Mesothelial cell of epicardium (in vitro differentiated cells): ENCODE measurements at regions not wholly inside any gene's neighbourhood (a gene's known extent, or its start where the extent isn't known, plus 50 kb on each side); places are given as distances from the start of the nearest gene placed in this dataset.

Experiments used
- DNase-seq, 2 experiments: peaks; one replicate each; pipeline ENCODE4 v3.0.0; 2021; ENCODE audit warnings: low spot score in 2 of 2; ENCODE audit not compliant: unreplicated experiment in 2 of 2
- H3K27ac Mint-ChIP-seq: 2 replicates; pipeline ENCODE4 v1.8.0; 2021; ENCODE audit warnings: mixed read lengths
- H3K27me3 Mint-ChIP-seq: 2 replicates; pipeline ENCODE4 v1.8.0; 2021; ENCODE audit warnings: low read depth, mixed read lengths
- H3K36me3 Mint-ChIP-seq: 2 replicates; pipeline ENCODE4 v1.8.0; 2021; ENCODE audit warnings: mixed read lengths
- H3K4me1 Mint-ChIP-seq: 2 replicates; pipeline ENCODE4 v1.8.0; 2021; ENCODE audit warnings: mixed read lengths
- H3K4me3 Mint-ChIP-seq: 2 replicates; pipeline ENCODE4 v1.8.0; 2021; ENCODE audit warnings: mild to moderate bottlenecking, moderate library complexity, mixed read lengths
- H3K9me3 Mint-ChIP-seq: 2 replicates; pipeline ENCODE4 v1.8.0; 2021; ENCODE audit warnings: mixed read lengths
- CTCF ChIP-seq: fragments of 200-600 bp; sonication (generic); IDR thresholded peaks from one replicate; pipeline ENCODE4 v1.5.0; 2021; ENCODE audit warnings: antibody characterized with exemption; ENCODE audit not compliant: unreplicated experiment

GRCh38 chr3:28982906-28983305 lies 298.0 kb upstream of the RBMS3 start:
- Mint-ChIP-seq H3K27ac (no peak overlapping the region), H3K4me3 (no peak overlapping the region), H3K4me1 (no peaks in the 10 kb centered on the region), H3K27me3 (no peaks in the 10 kb centered on the region), H3K36me3 (no peaks in the 10 kb centered on the region), H3K9me3 (peaks cover 5% of the 10 kb centered on the region)
- TF ChIP-seq CTCF = no peak
- no peak for DNase-seq

- Mint-ChIP-seq H3K27me3 (no peaks in the 10 kb centered on the region), H3K4me1 (no peaks in the 10 kb centered on the region), H3K36me3 (peaks cover 3% of the 10 kb centered on the region), H3K27ac (no peak overlapping the region), H3K9me3 (peaks cover 17% of the 10 kb centered on the region), H3K4me3 (no peak overlapping the region)
- no peak for DNase-seq
- no peak for TF ChIP-seq CTCF
These were observed 293.9 kb upstream of the RBMS3 start for GRCh38 chr3:28986922-28987321.

- H3K9me3 Mint-ChIP-seq = peaks cover 29% of the 10 kb centered on the region
- H3K27me3 Mint-ChIP-seq = no peaks in the 10 kb centered on the region
- H3K4me3 Mint-ChIP-seq = no peak overlapping the region
- no peak overlapping the region for H3K27ac Mint-ChIP-seq
- H3K4me1 Mint-ChIP-seq = no peaks in the 10 kb centered on the region
- TF ChIP-seq CTCF = no peak
- no peak for DNase-seq
- H3K36me3 Mint-ChIP-seq = peaks cover 3% of the 10 kb centered on the region
These were observed 291.2 kb upstream of the RBMS3 start for GRCh38 chr3:28989646-28990089.

GRCh38 chr3:28994161-28994905 lies 286.5 kb upstream of the RBMS3 start:
- no peak overlapping the region for H3K27ac Mint-ChIP-seq
- DNase-seq = no peak

GRCh38 chr3:29004885-29005599 lies 275.8 kb upstream of the RBMS3 start:
- H3K27ac Mint-ChIP-seq = no peak overlapping the region
- no peaks in the 10 kb centered on the region for H3K36me3 Mint-ChIP-seq
- H3K9me3 Mint-ChIP-seq = no peaks in the 10 kb centered on the region
- no peaks in the 10 kb centered on the region for H3K27me3 Mint-ChIP-seq
- no peak for TF ChIP-seq CTCF
- no peaks in the 10 kb centered on the region for H3K4me1 Mint-ChIP-seq
- no peak for DNase-seq
- H3K4me3 Mint-ChIP-seq = no peak overlapping the region

More at GRCh38 chr3:28994161-28994905, 286.5 kb upstream of the RBMS3 start:
- Mint-ChIP-seq H3K4me1 (no peaks in the 10 kb centered on the region), H3K27me3 (no peaks in the 10 kb centered on the region), H3K4me3 (no peak overlapping the region), H3K36me3 (peaks cover 2% of the 10 kb centered on the region), H3K9me3 (peaks cover 36% of the 10 kb centered on the region)
- TF ChIP-seq CTCF = no peak
